PC-9 (cell line): ENCODE measurements at regions not wholly inside any gene's neighbourhood (a gene's known extent, or its start where the extent isn't known, plus 50 kb on each side); places are given as distances from the start of the nearest gene placed in this dataset.

ENCODE experiments used
- CTCF ChIP-seq: fragments of 200-600 bp; sonication (generic); conservative IDR thresholded peaks from 2 replicates; pipeline ENCODE4 v1.6.1; 2017; ENCODE audit warnings: mixed run types, antibody characterized with exemption, mild to moderate bottlenecking, moderate library complexity
- EZH2 ChIP-seq: fragments of 200-600 bp; sonication (generic); IDR thresholded peaks from 2 replicates; pipeline ENCODE4 v1.8.0; 2017; ENCODE audit warnings: antibody characterized with exemption, low read depth

GRCh38 chr7:156220701-156221100, 408.4 kb upstream of the SHH start:
- TF ChIP-seq EZH2 = no peak
- TF ChIP-seq CTCF = no peak
